Stimulated activated CD4-positive, alpha-beta T cell treated with anti-CD3 and anti-CD28 coated beads, TNF-alpha, amount 100 ng/mL, for 24 hours (primary cell): ENCODE measurements at regions not wholly inside any gene's neighbourhood (a gene's known extent, or its start where the extent isn't known, plus 50 kb on each side); places are given as distances from the start of the nearest gene placed in this dataset.
A peak's percentile ranks its signal among the peaks of the same experiment; 100 is the strongest.

ENCODE experiments used
- DNase-seq, 3 experiments: peaks; one replicate each; pipeline ENCODE4 v3.0.0-alpha.2; 2020; ENCODE audit warnings: low read depth in 3 of 3

- DNase-seq = no peak
These were observed 79.7 kb downstream of the VMA21 start for GRCh38 chrX:151476604-151477303.

GRCh38 chrX:151478058-151478457, 81.1 kb downstream of the VMA21 start:
- DNase-seq = no peak

GRCh38 chrX:151488677-151489076, 74.8 kb upstream of the PASD1 start:
- peak in 1 of 3 experiments; percentile 3 for DNase-seq

- DNase-seq = no peak
These were observed 57.7 kb upstream of the PASD1 start for GRCh38 chrX:151505796-151506195.

GRCh38 chrX:151510203-151510602, 53.3 kb upstream of the PASD1 start:
- DNase-seq = no peak

GRCh38 chrX:151513472-151513871, 50.0 kb upstream of the PASD1 start:
- no peak for DNase-seq
